IMR-90 (cell line): ENCODE measurements at regions not wholly inside any gene's neighbourhood (a gene's known extent, or its start where the extent isn't known, plus 50 kb on each side); places are given as distances from the start of the nearest gene placed in this dataset.

Source experiments
- ATAC-seq: fragments of 200-7000 bp; cut with Tn5 transposase; 2 replicates; pipeline ENCODE4 v1.9.1; 2020; ENCODE audit warnings: low read depth, mild to moderate bottlenecking, moderate library complexity
- BruUV-seq: library from RNA; stranded (reverse); fragments of 400-500 nt; replicated peaks from 2 replicates; lab custom pipeline; 2021; lab: Mats Ljungman, UMichigan
- CTCF ChIA-PET: fragments of 300-600 bp; formaldehyde crosslinking; extraction: SDS; loops from one replicate; lab custom pipeline; 2021; ENCODE audit warnings: antibody characterized with exemption; lab: Yijun Ruan, JAX
- POLR2A ChIA-PET: fragments of 300-600 bp; sonication (Branson Sonifier 250); formaldehyde crosslinking; loops from one replicate; lab custom pipeline; 2022; ENCODE audit warnings: antibody characterized with exemption; ENCODE audit not compliant: unreplicated experiment; lab: Charles Lee
- DNase-seq: peaks from one replicate; pipeline ENCODE4 v3.0.0; 2013
- H2AFZ ChIP-seq: replicated peaks from 2 replicates; pipeline ENCODE3; 2013; ENCODE audit warnings: low read length, mild to moderate bottlenecking; ENCODE audit not compliant: poor library complexity
- H2AK5ac ChIP-seq: 2 replicates; pipeline ENCODE4 v1.6.1; 2013; ENCODE audit warnings: low read depth, low read length, inconsistent platforms
- H2AK9ac ChIP-seq: replicated peaks from 2 replicates; pipeline ENCODE3; 2013; ENCODE audit warnings: mild to moderate bottlenecking, low read depth, low read length, moderate library complexity; ENCODE audit not compliant: poor library complexity
- H2BK120ac ChIP-seq: 2 replicates; pipeline ENCODE4 v1.6.1; 2013; ENCODE audit warnings: low read depth, low read length, inconsistent platforms
- H2BK15ac ChIP-seq: 3 replicates; pipeline ENCODE4 v1.6.1; 2013; ENCODE audit warnings: low read depth, low read length, inconsistent platforms
- H2BK20ac ChIP-seq: 2 replicates; pipeline ENCODE4 v1.6.1; 2013; ENCODE audit warnings: low read depth, mild to moderate bottlenecking, inconsistent platforms, low read length, moderate library complexity
- H2BK5ac ChIP-seq: 2 replicates; pipeline ENCODE4 v1.6.1; 2013; ENCODE audit warnings: mild to moderate bottlenecking, low read depth, low read length, inconsistent platforms; ENCODE audit not compliant: poor library complexity, severe bottlenecking
- H3K14ac ChIP-seq: replicated peaks from 2 replicates; pipeline ENCODE4 v1.6.1; 2013; ENCODE audit warnings: low read depth, low read length, inconsistent platforms
- H3K18ac ChIP-seq: 2 replicates; pipeline ENCODE4 v1.6.1; 2013; ENCODE audit warnings: low read depth, low read length, control low read depth
- H3K23ac ChIP-seq: 2 replicates; pipeline ENCODE4 v1.6.1; 2013; ENCODE audit warnings: low read depth, low read length, inconsistent platforms
- H3K27ac ChIP-seq: 2 replicates; pipeline ENCODE4 v1.5.1; 2013; ENCODE audit warnings: mild to moderate bottlenecking, control low read depth, low read length; ENCODE audit not compliant: insufficient read depth
- H3K27me3 ChIP-seq: 2 replicates; pipeline ENCODE4 v1.6.1; 2013; ENCODE audit warnings: low read length; ENCODE audit not compliant: control insufficient read depth, insufficient read depth
- H3K36me3 ChIP-seq: 2 replicates; pipeline ENCODE4 v1.6.1; 2013; ENCODE audit warnings: low read length, mixed read lengths; ENCODE audit not compliant: control insufficient read depth, insufficient read depth
- H3K4ac ChIP-seq: 2 replicates; pipeline ENCODE4 v1.6.1; 2013; ENCODE audit warnings: low read depth, low read length, inconsistent platforms
- H3K4me1 ChIP-seq: 2 replicates; pipeline ENCODE4 v1.6.1; 2013; ENCODE audit warnings: low read length, mixed read lengths; ENCODE audit not compliant: control insufficient read depth, insufficient read depth
- H3K4me2 ChIP-seq: 2 replicates; pipeline ENCODE4 v1.6.1; 2013; ENCODE audit warnings: low read depth, mild to moderate bottlenecking, control low read depth, low read length, moderate library complexity
- H3K4me3 ChIP-seq: 2 replicates; pipeline ENCODE4 v1.5.1; 2013; ENCODE audit warnings: low read depth, mild to moderate bottlenecking, control low read depth, low read length, moderate library complexity; ENCODE audit not compliant: insufficient read depth
- H3K56ac ChIP-seq: 2 replicates; pipeline ENCODE4 v1.6.1; 2013; ENCODE audit warnings: low read length, inconsistent platforms; ENCODE audit not compliant: insufficient read depth; ENCODE audit errors: extremely low read depth
- H3K79me1 ChIP-seq, 2 experiments: 2 replicates each; pipeline ENCODE4 v1.6.1; 2013; ENCODE audit warnings: low read length in 2 of 2, inconsistent platforms in 1 of 2, low read depth in 1 of 2
- H3K9ac ChIP-seq: 2 replicates; pipeline ENCODE4 v1.6.1; 2013; ENCODE audit warnings: low read depth, low read length, control low read depth
- H3K9me1 ChIP-seq: 2 replicates; pipeline ENCODE4 v1.6.1; 2013; ENCODE audit warnings: low read length, inconsistent platforms; ENCODE audit not compliant: insufficient read depth
- H3K9me3 ChIP-seq: 2 replicates; pipeline ENCODE4 v1.6.1; 2013; ENCODE audit warnings: low read length; ENCODE audit not compliant: control insufficient read depth, insufficient read depth
- H4K20me1 ChIP-seq: 2 replicates; pipeline ENCODE4 v1.6.1; 2013; ENCODE audit warnings: low read length, inconsistent platforms; ENCODE audit not compliant: insufficient read depth
- H4K5ac ChIP-seq: 2 replicates; pipeline ENCODE4 v1.6.1; 2013; ENCODE audit warnings: mild to moderate bottlenecking, low read depth, low read length, control low read depth
- H4K8ac ChIP-seq, 2 experiments: 2 replicates each; pipeline ENCODE4 v1.6.1; 2013; ENCODE audit warnings: low read depth in 2 of 2, low read length in 2 of 2, control low read depth in 1 of 2, inconsistent platforms in 1 of 2
- H4K91ac ChIP-seq: 2 replicates; pipeline ENCODE4 v1.6.1; 2013; ENCODE audit warnings: low read depth, low read length, inconsistent platforms; ENCODE audit not compliant: insufficient read depth
- BHLHE40 ChIP-seq: fragments of 150-350 bp; IDR thresholded peaks from 2 replicates; pipeline ENCODE4 v1.6.1; 2016; ENCODE audit warnings: mild to moderate bottlenecking, low read depth, low read length
- CEBPB ChIP-seq: IDR thresholded peaks from 2 replicates; pipeline ENCODE4 v1.6.1; 2012; ENCODE audit warnings: low read depth, low read length, improper control_type of control experiment
- CHD1 ChIP-seq: IDR thresholded peaks from 2 replicates; pipeline ENCODE4 v1.6.1; 2012; ENCODE audit warnings: low read depth, low read length, improper control_type of control experiment
- FOS ChIP-seq: fragments of 150-350 bp; IDR thresholded peaks from 2 replicates; pipeline ENCODE4 v1.6.1; 2016; ENCODE audit warnings: low read depth, low read length
- MXI1 ChIP-seq: IDR thresholded peaks from 2 replicates; pipeline ENCODE4 v1.6.1; 2012; ENCODE audit warnings: low read depth, mild to moderate bottlenecking, low read length, moderate library complexity, borderline replicate concordance
- NFE2L2 ChIP-seq: fragments of 150-350 bp; IDR thresholded peaks from 2 replicates; pipeline ENCODE4 v1.6.1; 2016; ENCODE audit warnings: low read depth, mild to moderate bottlenecking, low read length
- RCOR1 ChIP-seq: IDR thresholded peaks from 2 replicates; pipeline ENCODE4 v1.6.1; 2012; ENCODE audit warnings: mild to moderate bottlenecking, low read length, improper control_type of control experiment; ENCODE audit not compliant: insufficient replicate concordance
- SMC3 ChIP-seq: fragments of 150-350 bp; IDR thresholded peaks from 2 replicates; pipeline ENCODE4 v1.6.1; 2016; ENCODE audit warnings: low read depth, mild to moderate bottlenecking, antibody characterized with exemption, low read length, moderate library complexity
- WGBS, 2 experiments: methylation state at CpG; one replicate each; pipeline versions ENCODE4 v1.1.5 to v1.1.7; 2013; ENCODE audit warnings: missing lambda C conversion rate in 2 of 2; ENCODE audit not compliant: insufficient read length in 1 of 2; ENCODE audit errors: extremely low coverage in 2 of 2; 5-methylcytosine and 5-hydroxymethylcytosine counted together
- dilution Hi-C: fragments of 300-500 bp; cut with HindIII; formaldehyde crosslinking; loops from one replicate; pipeline ENCODE4 v1.14.3; 2018; ENCODE audit warnings: low sequenced_read_pairs; ENCODE audit not compliant: unreplicated experiment
- in situ Hi-C: fragments of 300-500 bp; cut with MboI; formaldehyde crosslinking; loops from 3 replicates; pipeline ENCODE4 v1.14.3; 2019; ENCODE audit warnings: low sequenced_read_pairs, inconsistent platforms, mixed read lengths
- intact Hi-C: fragments of 100-400 bp; cut with micrococcal nuclease; formaldehyde crosslinking; loops from 2 replicates; pipeline ENCODE4 v1.10.0; 2022
- TF ChIP-seq, protein P1 (sequence below): fragments of 150-350 bp; IDR thresholded peaks from 2 replicates; pipeline ENCODE4 v1.6.1; 2016; ENCODE audit warnings: low read depth, mild to moderate bottlenecking, low read length, moderate library complexity, borderline replicate concordance

DNA sequence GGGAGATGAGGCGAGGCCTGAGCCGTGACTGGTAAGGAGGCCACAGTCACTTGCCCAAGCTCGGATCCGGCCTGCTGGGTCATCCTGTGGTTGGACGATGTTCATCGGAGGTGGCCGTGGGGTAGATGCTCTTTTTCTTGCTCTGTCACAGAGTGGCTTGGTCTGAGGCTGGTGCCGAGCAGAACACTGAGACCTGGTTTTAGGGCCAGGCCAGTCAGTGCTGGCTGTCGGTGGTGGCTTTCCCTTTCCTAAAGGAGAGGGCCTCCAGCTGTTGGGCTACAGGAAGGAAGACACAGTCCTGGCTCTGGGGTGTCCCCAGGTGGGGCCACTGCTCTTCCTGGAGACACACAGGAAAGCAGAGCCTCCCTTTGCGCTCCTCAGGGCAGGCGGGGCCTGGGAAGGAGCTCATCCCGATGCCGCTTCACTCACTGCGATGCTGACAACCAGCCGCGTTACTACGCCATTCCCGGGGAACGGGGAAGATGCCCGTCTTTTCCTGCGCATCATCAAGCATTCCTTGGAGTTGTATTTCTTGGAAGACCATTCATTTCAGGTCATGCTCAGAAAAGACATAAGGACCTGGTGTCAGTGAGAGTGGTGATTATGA is 254.8 kb upstream of the IRX4 start:
- Histone ChIP-seq H3K27me3 (no peaks in the 10 kb centered on the region), H4K20me1 (no peaks in the 10 kb centered on the region), H3K79me1 (no peaks in the 10 kb centered on the region), H3K4me2 (no peak overlapping the region), H2BK5ac (no peak overlapping the region), H3K14ac (no peak overlapping the region), H3K4me1 (no peaks in the 10 kb centered on the region), H2BK20ac (no peak overlapping the region), H3K36me3 (no peaks in the 10 kb centered on the region), H3K4me3 (no peak overlapping the region), H3K23ac (no peak overlapping the region), H3K18ac (no peak overlapping the region), H2AFZ (no peak overlapping the region), H3K9ac (no peak overlapping the region), H2BK120ac (no peak overlapping the region), H3K56ac (no peak overlapping the region), H4K8ac (no peak overlapping the region), H3K4ac (no peak overlapping the region), H3K27ac (no peak overlapping the region), H4K5ac (no peak overlapping the region), H4K91ac (no peak overlapping the region), H2AK9ac (no peak overlapping the region), H3K9me1 (no peaks in the 10 kb centered on the region), H3K9me3 (peaks cover 45% of the 10 kb centered on the region), H2AK5ac (no peak overlapping the region), H2BK15ac (no peak overlapping the region)
- dilution Hi-C loops (no loop called here), in situ Hi-C loops (no loop called here), intact Hi-C loops (no loop called here)
- no peak for DNase-seq
- no peak for ATAC-seq
- TF ChIP-seq BHLHE40 (no peak), MXI1 (no peak), CHD1 (no peak), CEBPB (no peak), SMC3 (no peak), NFE2L2 (no peak), FOS (no peak), RCOR1 (no peak)
- TF ChIP-seq, protein P1, sequence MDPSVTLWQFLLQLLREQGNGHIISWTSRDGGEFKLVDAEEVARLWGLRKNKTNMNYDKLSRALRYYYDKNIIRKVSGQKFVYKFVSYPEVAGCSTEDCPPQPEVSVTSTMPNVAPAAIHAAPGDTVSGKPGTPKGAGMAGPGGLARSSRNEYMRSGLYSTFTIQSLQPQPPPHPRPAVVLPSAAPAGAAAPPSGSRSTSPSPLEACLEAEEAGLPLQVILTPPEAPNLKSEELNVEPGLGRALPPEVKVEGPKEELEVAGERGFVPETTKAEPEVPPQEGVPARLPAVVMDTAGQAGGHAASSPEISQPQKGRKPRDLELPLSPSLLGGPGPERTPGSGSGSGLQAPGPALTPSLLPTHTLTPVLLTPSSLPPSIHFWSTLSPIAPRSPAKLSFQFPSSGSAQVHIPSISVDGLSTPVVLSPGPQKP: no peak
- ChIA-PET CTCF (no interaction called here), POLR2A (no interaction called here)
- WGBS, 2 experiments: 83% methylated on average over 5 of the region's 21 CpGs; no CpG with 5 or more reads in 1 of the 2 experiments
- no TSS peak for BruUV-seq
